HepG2 (cell line): ENCODE measurements at regions not wholly inside any gene's neighbourhood (a gene's known extent, or its start where the extent isn't known, plus 50 kb on each side); places are given as distances from the start of the nearest gene placed in this dataset.

Experiments
- ATAC-seq: fragments of 200-7000 bp; cut with Tn5 transposase; 3 replicates; pipeline ENCODE4 v1.9.1; 2020; ENCODE audit warnings: mild to moderate bottlenecking, moderate library complexity
- BruUV-seq: library from RNA; stranded (reverse); fragments of 400-500 nt; replicated peaks from 2 replicates; lab custom pipeline; 2021; lab: Mats Ljungman, UMichigan
- CTCF ChIA-PET: fragments of 300-600 bp; formaldehyde crosslinking; extraction: SDS; loops from one replicate; lab custom pipeline; 2021; ENCODE audit warnings: low total read pairs, inconsistent platforms, low intra/inter-chr PET ratio; lab: Yijun Ruan, JAX
- POLR2A ChIA-PET: fragments of 350-600 bp; sonication (Branson Sonifier 250); formaldehyde crosslinking; loops from one replicate; lab custom pipeline; 2020; ENCODE audit warnings: antibody characterized with exemption, inconsistent platforms; lab: Yijun Ruan, JAX
- DNase-seq: peaks from one replicate; pipeline ENCODE4 v3.0.0-alpha.2; 2015; ENCODE audit warnings: low spot score
- FAIRE-seq: peaks from 3 replicates; lab custom pipeline; 2011; peaks lifted over from hg19 to GRCh38; lab: Jason Lieb, UNC
- H2AFZ ChIP-seq: one replicate; pipeline ENCODE4 v1.6.1; 2011; ENCODE audit warnings: low read length, inconsistent platforms
- H3K27ac ChIP-seq: fragments of 300-600 bp; 3 replicates; pipeline ENCODE4 v1.8.0; 2011; ENCODE audit warnings: mixed run types, mild to moderate bottlenecking, mixed read lengths, low read length, inconsistent platforms; ENCODE audit not compliant: insufficient read depth; ENCODE audit errors: extremely low read length
- H3K27me3 ChIP-seq, 2 experiments: fragments of 200-600 bp in 1 of 2; 2 replicates in 1 of 2; 3 replicates in 1 of 2; pipeline versions ENCODE4 v1.6.0 to v1.8.0; 2011; ENCODE audit warnings: low read length in 2 of 2, mild to moderate bottlenecking in 2 of 2, moderate library complexity in 2 of 2, inconsistent platforms in 1 of 2; ENCODE audit not compliant: insufficient read depth in 2 of 2, control insufficient read depth in 1 of 2
- H3K36me3 ChIP-seq, 2 experiments: fragments of 200-600 bp in 1 of 2; replicated peaks in 1 of 2; 2 replicates in 1 of 2; 3 replicates in 1 of 2; pipeline versions ENCODE4 v1.5.1 to v1.8.0; 2011; ENCODE audit warnings: low read length in 2 of 2, inconsistent platforms in 1 of 2; ENCODE audit not compliant: insufficient read depth in 2 of 2, control insufficient read depth in 1 of 2
- H3K4me1 ChIP-seq: 2 replicates; pipeline ENCODE4 v1.5.1; 2012; ENCODE audit warnings: low read length, inconsistent platforms; ENCODE audit not compliant: insufficient read depth
- H3K4me2 ChIP-seq: 2 replicates; pipeline ENCODE4 v1.6.0; 2011; ENCODE audit warnings: low read depth, low read length, inconsistent platforms
- H3K4me3 ChIP-seq, 3 experiments: fragments of 200-600 bp in 1 of 3; sonication (generic), shearing (Covaris generic) in 1 of 3; replicated peaks in 1 of 3; 2 replicates each; pipeline ENCODE4 v1.5.1; 2011 to 2016; ENCODE audit warnings: low read length in 3 of 3, inconsistent platforms in 2 of 3, low read depth in 2 of 3, mild to moderate bottlenecking in 2 of 3, control low read depth in 1 of 3, mixed read lengths in 1 of 3; ENCODE audit not compliant: insufficient read depth in 1 of 3
- H3K79me2 ChIP-seq: one replicate; pipeline ENCODE4 v1.6.1; 2011; ENCODE audit warnings: low read length, inconsistent platforms; ENCODE audit not compliant: insufficient read depth
- H3K9ac ChIP-seq: 2 replicates; pipeline ENCODE4 v1.6.0; 2011; ENCODE audit warnings: mild to moderate bottlenecking, low read depth, low read length, inconsistent platforms; ENCODE audit not compliant: insufficient read depth
- H3K9me3 ChIP-seq: 2 replicates; pipeline ENCODE4 v1.5.1; 2012; ENCODE audit warnings: mild to moderate bottlenecking, low read length
- H4K20me1 ChIP-seq: 2 replicates; pipeline ENCODE4 v1.6.0; 2011; ENCODE audit warnings: inconsistent platforms, mild to moderate bottlenecking, low read length, moderate library complexity; ENCODE audit not compliant: insufficient read depth
- GLI4 ChIP-seq: sonication (generic); formaldehyde crosslinking; IDR thresholded peaks from 2 replicates; pipeline ENCODE4 v1.5.1; 2020; ENCODE audit warnings: missing genetic modification reagents, mild to moderate bottlenecking, moderate library complexity, borderline replicate concordance
- HDAC6 ChIP-seq: fragments of 200-600 bp; sonication (generic); IDR thresholded peaks from 2 replicates; pipeline ENCODE4 v1.7.0; 2017; ENCODE audit warnings: mild to moderate bottlenecking, antibody characterized with exemption, low read length, low read depth
- HNRNPH1 ChIP-seq: fragments of 200-400 bp; formaldehyde crosslinking; optimal IDR thresholded peaks from 2 replicates; pipeline ENCODE3; 2017; ENCODE audit warnings: mild to moderate bottlenecking, low read depth, low read length
- KLF15 ChIP-seq: sonication (generic); formaldehyde crosslinking; IDR thresholded peaks from 2 replicates; pipeline ENCODE4 v1.8.1; 2023; ENCODE audit warnings: borderline replicate concordance, mild to moderate bottlenecking, inconsistent platforms, missing genetic modification reagents, mixed read lengths
- NR1H2 ChIP-seq: sonication (generic); formaldehyde crosslinking; IDR thresholded peaks from 2 replicates; pipeline ENCODE4 v1.8.1; 2022; ENCODE audit warnings: low read depth, missing genetic modification reagents, borderline replicate concordance
- SNAPC5 ChIP-seq: sonication (generic); formaldehyde crosslinking; IDR thresholded peaks from 2 replicates; pipeline ENCODE4 v1.8.1; 2023; ENCODE audit warnings: mild to moderate bottlenecking, missing genetic modification reagents, borderline replicate concordance
- SRSF9 ChIP-seq: fragments of 200-400 bp; formaldehyde crosslinking; IDR thresholded peaks from 2 replicates; pipeline ENCODE4 v1.6.1; 2018; ENCODE audit warnings: borderline replicate concordance, mild to moderate bottlenecking, low read depth, low read length; ENCODE audit not compliant: insufficient read depth, poor library complexity, severe bottlenecking
- ZNF160 ChIP-seq: sonication (generic); formaldehyde crosslinking; IDR thresholded peaks from 2 replicates; pipeline ENCODE4 v1.8.0; 2022; ENCODE audit warnings: mild to moderate bottlenecking, inconsistent platforms, missing genetic modification reagents
- ZNF180 ChIP-seq: sonication (generic); formaldehyde crosslinking; IDR thresholded peaks from 2 replicates; pipeline ENCODE4 v1.4.0; 2020; ENCODE audit warnings: low read depth, missing genetic modification reagents, borderline replicate concordance
- ZNF768 ChIP-seq: sonication (generic); formaldehyde crosslinking; IDR thresholded peaks from 2 replicates; pipeline ENCODE4 v1.4.0; 2020; ENCODE audit warnings: missing genetic modification reagents
- whole genome bisulfite sequencing: methylation state at CpG from one replicate; pipeline ENCODE4 v1.1.6; 2017; ENCODE audit warnings: low lambda C conversion rate; 5-methylcytosine and 5-hydroxymethylcytosine counted together
- in situ Hi-C: cut with HindIII; loops from 2 replicates; pipeline ENCODE4 v1.10.0; 2017; ENCODE audit warnings: low pct_unique_long_range_greater_than_20kb; ENCODE audit not compliant: extremely low pct_ligation_motif_present
- intact Hi-C: fragments of 100-400 bp; cut with micrococcal nuclease; formaldehyde crosslinking; loops from one replicate; pipeline ENCODE4 v1.10.0; 2022; ENCODE audit not compliant: unreplicated experiment
- TF ChIP-seq, protein P1 (sequence below): IDR thresholded peaks from 2 replicates; pipeline ENCODE4 v1.6.1; 2018; ENCODE audit warnings: missing genetic modification reagents
- TF ChIP-seq, protein P2 (sequence below): fragments of 450-650 bp; IDR thresholded peaks from 2 replicates; pipeline ENCODE4 v1.6.1; 2016

GRCh38 chr10:131032329-131033165 is 279.0 kb downstream of the TCERG1L start:
- CTCF ChIA-PET = no interaction called here
- ATAC-seq = no peak
- POLR2A ChIA-PET = no interaction called here

GRCh38 chr10:131033166-131034085 is 278.1 kb downstream of the TCERG1L start:
- Histone ChIP-seq H3K79me2 (no peaks in the 10 kb centered on the region), H3K9ac (no peak overlapping the region), H3K27me3 (peaks cover 12 to 32% of the 10 kb centered on the region in 2 experiments; a peak in 4 of 5 replicates), H3K36me3 (no peaks in the 10 kb centered on the region), H3K4me1 (no peaks in the 10 kb centered on the region), H3K9me3 (no peaks in the 10 kb centered on the region), H4K20me1 (no peaks in the 10 kb centered on the region), H2AFZ (no peak overlapping the region), H3K4me2 (no peak overlapping the region), H3K27ac (no peak overlapping the region), H3K4me3 (no peak overlapping the region)
- in situ Hi-C loops = no loop called here
- FAIRE-seq = no peak
- CTCF ChIA-PET = no interaction called here
- POLR2A ChIA-PET = no interaction called here
- TF ChIP-seq ZNF160 (CRISPR knock-in tag) (no peak), HDAC6 (no peak), NR1H2 (CRISPR knock-in tag) (no peak), GLI4 (no peak)
- TF ChIP-seq, protein P1, sequence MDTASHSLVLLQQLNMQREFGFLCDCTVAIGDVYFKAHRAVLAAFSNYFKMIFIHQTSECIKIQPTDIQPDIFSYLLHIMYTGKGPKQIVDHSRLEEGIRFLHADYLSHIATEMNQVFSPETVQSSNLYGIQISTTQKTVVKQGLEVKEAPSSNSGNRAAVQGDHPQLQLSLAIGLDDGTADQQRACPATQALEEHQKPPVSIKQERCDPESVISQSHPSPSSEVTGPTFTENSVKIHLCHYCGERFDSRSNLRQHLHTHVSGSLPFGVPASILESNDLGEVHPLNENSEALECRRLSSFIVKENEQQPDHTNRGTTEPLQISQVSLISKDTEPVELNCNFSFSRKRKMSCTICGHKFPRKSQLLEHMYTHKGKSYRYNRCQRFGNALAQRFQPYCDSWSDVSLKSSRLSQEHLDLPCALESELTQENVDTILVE (CRISPR knock-in tag) = no peak
- TF ChIP-seq, protein P2, sequence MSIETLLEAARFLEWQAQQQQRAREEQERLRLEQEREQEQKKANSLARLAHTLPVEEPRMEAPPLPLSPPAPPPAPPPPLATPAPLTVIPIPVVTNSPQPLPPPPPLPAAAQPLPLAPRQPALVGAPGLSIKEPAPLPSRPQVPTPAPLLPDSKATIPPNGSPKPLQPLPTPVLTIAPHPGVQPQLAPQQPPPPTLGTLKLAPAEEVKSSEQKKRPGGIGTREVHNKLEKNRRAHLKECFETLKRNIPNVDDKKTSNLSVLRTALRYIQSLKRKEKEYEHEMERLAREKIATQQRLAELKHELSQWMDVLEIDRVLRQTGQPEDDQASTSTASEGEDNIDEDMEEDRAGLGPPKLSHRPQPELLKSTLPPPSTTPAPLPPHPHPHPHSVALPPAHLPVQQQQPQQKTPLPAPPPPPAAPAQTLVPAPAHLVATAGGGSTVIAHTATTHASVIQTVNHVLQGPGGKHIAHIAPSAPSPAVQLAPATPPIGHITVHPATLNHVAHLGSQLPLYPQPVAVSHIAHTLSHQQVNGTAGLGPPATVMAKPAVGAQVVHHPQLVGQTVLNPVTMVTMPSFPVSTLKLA = 0 out of 2 replicates have a peak, but pooled peaks have one; percentile 9
- intact Hi-C loops = no loop called here
- ATAC-seq = no peak
- no TSS peak for BruUV-seq
- 23% methylated on average over 5 of the region's 10 CpGs for WGBS
- DNase-seq = no peak

More at GRCh38 chr10:131032329-131033165, 279.0 kb downstream of the TCERG1L start:
- Histone ChIP-seq H3K9me3 (no peaks in the 10 kb centered on the region), H3K27me3 (peaks cover 12 to 32% of the 10 kb centered on the region in 2 experiments; a peak in 4 of 5 replicates), H4K20me1 (no peaks in the 10 kb centered on the region), H3K27ac (no peak overlapping the region), H3K9ac (no peak overlapping the region), H3K4me2 (no peak overlapping the region), H3K4me1 (no peaks in the 10 kb centered on the region), H3K79me2 (no peaks in the 10 kb centered on the region), H2AFZ (no peak overlapping the region), H3K4me3 (no peak overlapping the region), H3K36me3 (no peaks in the 10 kb centered on the region)
- WGBS = 43% methylated on average over 9 of the region's 26 CpGs
- DNase-seq = no peak
- intact Hi-C loops (no loop called here), in situ Hi-C loops (no loop called here)
- TF ChIP-seq KLF15 (CRISPR knock-in tag) = no peak
- TF ChIP-seq ZNF768 (CRISPR knock-in tag) = peak; percentile 21; the same call in 1 of the 2 replicates
- no peak for TF ChIP-seq SRSF9
- TF ChIP-seq ZNF180 (CRISPR knock-in tag) = no peak
- no peak for TF ChIP-seq HNRNPH1
- no peak for TF ChIP-seq SNAPC5 (CRISPR knock-in tag)
- no peak for FAIRE-seq
- no TSS peak for BruUV-seq
